ENCODE measurements at regions not wholly inside any gene's neighbourhood (a gene's known extent, or its start where the extent isn't known, plus 50 kb on each side); places are given as distances from the start of the nearest gene placed in this dataset.

GRCh38 chr2:2572393-2573204 lies 241.5 kb upstream of the MYT1L start:
- H3K4me1 Mint-ChIP-seq (ENCODE audit: low read depth, unreplicated experiment) = peaks cover 6% of the 10 kb centered on the region
- TF ChIP-seq CTCF (IDR thresholded peaks at IDR 0.05; ENCODE audit: partially characterized antibody, unreplicated experiment) = no peak
- H3K27ac Mint-ChIP-seq (ENCODE audit: unreplicated experiment) = no peak overlapping the region
- no peak for DNase-seq
- H3K27me3 Mint-ChIP-seq (ENCODE audit: unreplicated experiment) = peaks cover 2% of the 10 kb centered on the region
- peaks cover 2% of the 10 kb centered on the region for H3K9me3 Mint-ChIP-seq (ENCODE audit: unreplicated experiment)
- H3K4me3 Mint-ChIP-seq (ENCODE audit: unreplicated experiment) = no peak overlapping the region
- peaks cover 6% of the 10 kb centered on the region for H3K36me3 Mint-ChIP-seq (ENCODE audit: unreplicated experiment)

GRCh38 chr2:2571301-2572150 lies 240.5 kb upstream of the MYT1L start:
- Mint-ChIP-seq H3K36me3 (ENCODE audit: unreplicated experiment) (peaks cover 6% of the 10 kb centered on the region), H3K27ac (ENCODE audit: unreplicated experiment) (no peak overlapping the region), H3K4me3 (ENCODE audit: unreplicated experiment) (no peak overlapping the region), H3K9me3 (ENCODE audit: unreplicated experiment) (peaks cover 2% of the 10 kb centered on the region), H3K4me1 (ENCODE audit: low read depth, unreplicated experiment) (no peaks in the 10 kb centered on the region), H3K27me3 (ENCODE audit: unreplicated experiment) (peaks cover 2% of the 10 kb centered on the region)
- no peak for TF ChIP-seq CTCF (IDR thresholded peaks at IDR 0.05; ENCODE audit: partially characterized antibody, unreplicated experiment)
- no peak for DNase-seq

- peaks cover 6% of the 10 kb centered on the region for H3K36me3 Mint-ChIP-seq (ENCODE audit: unreplicated experiment)
Observed at GRCh38 chr2:2570871-2571270, 239.8 kb upstream of the MYT1L start.

GRCh38 chr2:2570360-2570759 lies 239.3 kb upstream of the MYT1L start:
- no peak overlapping the region for H3K27ac Mint-ChIP-seq (ENCODE audit: unreplicated experiment)
- H3K36me3 Mint-ChIP-seq (ENCODE audit: unreplicated experiment) = peaks cover 6% of the 10 kb centered on the region
- TF ChIP-seq CTCF (IDR thresholded peaks at IDR 0.05; ENCODE audit: partially characterized antibody, unreplicated experiment) = no peak
- no peak for DNase-seq
- no peaks in the 10 kb centered on the region for H3K4me1 Mint-ChIP-seq (ENCODE audit: low read depth, unreplicated experiment)
- H3K9me3 Mint-ChIP-seq (ENCODE audit: unreplicated experiment) = peaks cover 2% of the 10 kb centered on the region
- H3K27me3 Mint-ChIP-seq (ENCODE audit: unreplicated experiment) = peaks cover 2% of the 10 kb centered on the region
- H3K4me3 Mint-ChIP-seq (ENCODE audit: unreplicated experiment) = no peak overlapping the region

More at GRCh38 chr2:2570871-2571270, 239.8 kb upstream of the MYT1L start:
- Mint-ChIP-seq H3K27ac (ENCODE audit: unreplicated experiment) (no peak overlapping the region), H3K4me1 (ENCODE audit: low read depth, unreplicated experiment) (no peaks in the 10 kb centered on the region), H3K9me3 (ENCODE audit: unreplicated experiment) (peaks cover 2% of the 10 kb centered on the region), H3K27me3 (ENCODE audit: unreplicated experiment) (peaks cover 2% of the 10 kb centered on the region), H3K4me3 (ENCODE audit: unreplicated experiment) (no peak overlapping the region)
- no peak for DNase-seq
- no peak for TF ChIP-seq CTCF (IDR thresholded peaks at IDR 0.05; ENCODE audit: partially characterized antibody, unreplicated experiment)

All from glutamatergic neuron (in vitro differentiated cells).